Pancreas (tissue), 10 donors: ENCODE measurements at regions not wholly inside any gene's neighbourhood (a gene's known extent, or its start where the extent isn't known, plus 50 kb on each side); places are given as distances from the start of the nearest gene placed in this dataset.

Experiments
- ATAC-seq, 4 donors: fragments of 200-7000 bp; cut with Tn5 transposase; one replicate each; pipeline versions ENCODE4 v1.8.0 to v1.9.1; 2020; ENCODE audit warnings: mild to moderate bottlenecking in 4 of 4, moderate library complexity in 4 of 4
- DNase-seq, 6 donors: peaks; one replicate each; pipeline ENCODE4 v3.0.0-alpha.2; 2020
- FAIRE-seq: peaks from 2 replicates; lab custom pipeline; 2012; peaks lifted over from hg19 to GRCh38; lab: Jason Lieb, UNC
- H3K27ac ChIP-seq, 4 donors: fragments of 200-600 bp; sonication (generic); 1 replicate in 3 of 4; 2 replicates in 1 of 4; pipeline versions ENCODE4 v1.5.0 to v1.8.0; 2020
- H3K27me3 ChIP-seq, 4 donors: fragments of 200-600 bp; one replicate each; pipeline ENCODE4 v1.8.0; 2021
- H3K36me3 ChIP-seq, 3 donors: fragments of 200-600 bp; sonication (generic) in 1 of 3; one replicate each; pipeline versions ENCODE4 v1.5.0 to v1.8.0; 2020 to 2021
- H3K4me1 ChIP-seq, 3 donors: fragments of 200-600 bp; one replicate each; pipeline ENCODE4 v1.8.0; 2021
- H3K4me3 ChIP-seq, 4 donors: fragments of 200-600 bp; sonication (generic) in 2 of 4; one replicate each; pipeline versions ENCODE4 v1.5.0 to v1.8.0; 2020 to 2021
- H3K9me3 ChIP-seq, 4 donors: fragments of 200-600 bp; one replicate each; pipeline ENCODE4 v1.8.0; 2021
- CTCF ChIP-seq, 4 donors: fragments of 200-600 bp; sonication (generic) in 3 of 4; IDR thresholded peaks; one replicate each; pipeline versions ENCODE4 v1.5.0 to v1.8.0; 2021; ENCODE audit warnings: antibody characterized with exemption in 4 of 4
- WGBS, 2 donors: extraction: QIAGEN DNeasy Blood & Tissue Kit; methylation state at CpG; one replicate each; pipeline ENCODE4 v1.1.7; 2013; 5-methylcytosine and 5-hydroxymethylcytosine counted together
- intact Hi-C, 3 donors: fragments of 100-400 bp; cut with DNase I; formaldehyde crosslinking; loops; one replicate each; pipeline versions ENCODE4 v1.11.1 to v1.14.2; 2022
- donor health status: healthy with polysubstance abuse.
- donor health status: DM: no; HTN: no; CAD: no; lungs with moderate emphysema.
- donor health status: DM: no; HTN: no; CAD: no.
- donor health status: control.
- donor health status: control.
- donor health status: Bipolar disorder and iron deficiency.
- donor health status: DM: yes; HTN: yes; CAD: no.
- donor health status: DM: no; HTN: no; CAD: no.
- donor health status: DM: no; HTN: no; CAD: no.
- donor health status: DM: yes; HTN: yes; CAD: no.

GRCh38 chr9:29939559-29939958 lies 2366.3 kb upstream of the C9orf72 start:
- no peak for DNase-seq
- WGBS, 2 donors: 55 to 56% methylated on average over 3 of the region's 3 CpGs
- H3K27me3 ChIP-seq: no peaks in the 10 kb centered on the region
- H3K4me1 ChIP-seq: no peaks in the 10 kb centered on the region
- H3K9me3 ChIP-seq: no peaks in the 10 kb centered on the region
- no peak for TF ChIP-seq CTCF (IDR thresholded peaks at IDR 0.05)
- H3K36me3 ChIP-seq: no peaks in the 10 kb centered on the region
- FAIRE-seq: no peak
- H3K4me3 ChIP-seq: no peak overlapping the region
- intact Hi-C loops: no loop called here
- no peak for ATAC-seq
- H3K27ac ChIP-seq: no peak overlapping the region

- 88 to 92% methylated on average over 1 of the region's 1 CpG for WGBS, 2 donors
- intact Hi-C loops: no loop called here
- Histone ChIP-seq H3K36me3 (no peaks in the 10 kb centered on the region), H3K9me3 (no peaks in the 10 kb centered on the region), H3K27me3 (no peaks in the 10 kb centered on the region), H3K4me3 (no peak overlapping the region), H3K4me1 (no peaks in the 10 kb centered on the region), H3K27ac (no peak overlapping the region)
- FAIRE-seq (no peak), ATAC-seq (no peak), DNase-seq (no peak)
- TF ChIP-seq CTCF (IDR thresholded peaks at IDR 0.05): no peak
Measured at GRCh38 chr9:29945012-29945411, 2371.7 kb upstream of the C9orf72 start.

- FAIRE-seq (no peak), DNase-seq (no peak), ATAC-seq (no peak)
- H3K4me3 ChIP-seq: no peak overlapping the region
- H3K36me3 ChIP-seq: no peaks in the 10 kb centered on the region
- no peaks in the 10 kb centered on the region for H3K4me1 ChIP-seq
- no peak for TF ChIP-seq CTCF (IDR thresholded peaks at IDR 0.05)
- no peaks in the 10 kb centered on the region for H3K9me3 ChIP-seq
- WGBS, 2 donors: 21 to 37% methylated on average over 2 of the region's 2 CpGs
- no peaks in the 10 kb centered on the region for H3K27me3 ChIP-seq
- intact Hi-C loops: no loop called here
- H3K27ac ChIP-seq: no peak overlapping the region
Measured at GRCh38 chr9:29958469-29958868, 2385.2 kb upstream of the C9orf72 start.

GRCh38 chr9:29965834-29966233 lies 2392.6 kb upstream of the C9orf72 start:
- no peak overlapping the region for H3K4me3 ChIP-seq
- FAIRE-seq (no peak), DNase-seq (no peak), ATAC-seq (no peak)
- no peaks in the 10 kb centered on the region for H3K36me3 ChIP-seq
- no peaks in the 10 kb centered on the region for H3K27me3 ChIP-seq
- H3K4me1 ChIP-seq: no peaks in the 10 kb centered on the region
- intact Hi-C loops: no loop called here
- no peak overlapping the region for H3K27ac ChIP-seq
- TF ChIP-seq CTCF (IDR thresholded peaks at IDR 0.05): no peak
- H3K9me3 ChIP-seq: no peaks in the 10 kb centered on the region
- WGBS, 2 donors: 33 to 53% methylated on average over 6 of the region's 6 CpGs

- Histone ChIP-seq H3K27ac (no peak overlapping the region), H3K27me3 (no peaks in the 10 kb centered on the region), H3K4me3 (no peak overlapping the region), H3K9me3 (no peaks in the 10 kb centered on the region), H3K4me1 (no peaks in the 10 kb centered on the region), H3K36me3 (no peaks in the 10 kb centered on the region)
- ATAC-seq (no peak), DNase-seq (no peak), FAIRE-seq (no peak)
- intact Hi-C loops: no loop called here
- no peak for TF ChIP-seq CTCF (IDR thresholded peaks at IDR 0.05)
- WGBS, 2 donors: 38 to 54% methylated on average over 2 of the region's 2 CpGs
Measured at GRCh38 chr9:29966247-29966646, 2393.0 kb upstream of the C9orf72 start.
